Adrenal gland (tissue), 9 donors: ENCODE measurements at regions not wholly inside any gene's neighbourhood (a gene's known extent, or its start where the extent isn't known, plus 50 kb on each side); places are given as distances from the start of the nearest gene placed in this dataset.

Source experiments
- DNase-seq, 7 donors: peaks; one replicate each; pipeline ENCODE4 v3.0.0-alpha.2; 2019 to 2020
- H3K27ac ChIP-seq, 5 donors: fragments of 200-600 bp; sonication (generic) in 4 of 5; 1 replicate in 3 of 5; 2 replicates in 2 of 5; pipeline versions ENCODE4 v1.5.1 to v1.8.0; 2016 to 2020; ENCODE audit warnings: mild to moderate bottlenecking in 1 of 5
- H3K27me3 ChIP-seq: fragments of 200-600 bp; 2 replicates; pipeline ENCODE4 v1.8.0; 2021
- H3K36me3 ChIP-seq, 2 donors: fragments of 200-600 bp; replicated peaks in 1 of 2; 1 replicate in 1 of 2; 2 replicates in 1 of 2; pipeline versions ENCODE4 v1.5.1 to v1.8.0; 2018 to 2022
- H3K4me1 ChIP-seq, 2 donors: fragments of 200-600 bp; replicated peaks in 1 of 2; 1 replicate in 1 of 2; 2 replicates in 1 of 2; pipeline versions ENCODE4 v1.5.1 to v1.8.0; 2018 to 2021
- H3K4me3 ChIP-seq, 4 donors: fragments of 200-600 bp; sonication (generic) in 3 of 4; one replicate each; pipeline ENCODE4 v1.5.1; 2016 to 2018
- H3K9me3 ChIP-seq, 3 donors: fragments of 200-600 bp; sonication (generic) in 1 of 3; replicated peaks in 1 of 3; 1 replicate in 2 of 3; 2 replicates in 1 of 3; pipeline versions ENCODE4 v1.5.1 to v1.8.0; 2016 to 2021
- POLR2A ChIP-seq, 2 donors: fragments of 450-650 bp; IDR thresholded peaks; one replicate each; pipeline ENCODE4 v1.6.1; 2017; ENCODE audit warnings: antibody characterized with exemption in 2 of 2, mild to moderate bottlenecking in 2 of 2, moderate library complexity in 1 of 2
- WGBS, 4 donors: extraction: QIAGEN DNeasy Blood & Tissue Kit in 2 of 4; methylation state at CpG; one replicate each; pipeline versions ENCODE4 v1.1.5 to v1.1.7; 2013 to 2017; 5-methylcytosine and 5-hydroxymethylcytosine counted together
- intact Hi-C, 2 donors: fragments of 100-400 bp; cut with DNase I; formaldehyde crosslinking; loops; one replicate each; pipeline versions ENCODE4 v1.14.1 to v1.15.0; 2022 to 2023
- TF ChIP-seq, protein P1 (sequence below), 6 experiments: fragments of 450-650 bp in 4 of 6; fragments of 200-600 bp in 2 of 6; sonication (generic) in 1 of 6; IDR thresholded peaks; 1 replicate in 5 of 6; 2 replicates in 1 of 6; pipeline versions ENCODE4 v1.5.1 to v1.8.0; 2016 to 2021; ENCODE audit warnings: antibody characterized with exemption in 6 of 6, mild to moderate bottlenecking in 2 of 6, moderate library complexity in 1 of 6
- donor health status: healthy with polysubstance abuse.
- donor health status: Bipolar disorder and iron deficiency.
- donor health status: DM: yes; HTN: yes; CAD: no.
- donor health status: DM: no; HTN: no; CAD: no.
- donor health status: DM: no; HTN: no; CAD: no.

DNA sequence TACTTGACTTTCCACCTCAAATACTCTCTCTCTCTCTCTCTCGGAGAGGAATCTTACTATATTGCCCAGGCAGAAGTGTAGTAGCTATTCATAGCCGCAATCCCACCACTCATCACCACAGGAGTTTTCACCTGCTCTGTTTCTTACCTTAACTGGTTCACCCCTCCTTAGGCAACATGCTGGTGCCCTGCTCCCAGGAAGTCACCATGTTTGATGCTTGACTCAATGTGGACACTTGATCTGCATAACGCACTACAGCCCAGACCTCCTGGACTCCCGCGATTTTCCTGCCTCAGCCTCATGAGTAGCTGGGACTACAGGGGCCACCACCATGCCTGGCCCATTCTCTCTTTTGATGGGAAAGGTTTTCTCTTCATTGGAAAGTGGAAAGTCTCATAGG, 271.8 kb downstream of the FBXW7 start:
- Histone ChIP-seq H3K36me3 (no peaks in the 10 kb centered on the region), H3K27me3 (no peaks in the 10 kb centered on the region), H3K4me3 (no peak overlapping the region), H3K9me3 (peaks cover 0 to 6% (median 0%) of the 10 kb centered on the region in 3 donors), H3K27ac (no peak overlapping the region), H3K4me1 (no peaks in the 10 kb centered on the region)
- no peak for TF ChIP-seq POLR2A (IDR thresholded peaks at IDR 0.05)
- TF ChIP-seq, protein P1, sequence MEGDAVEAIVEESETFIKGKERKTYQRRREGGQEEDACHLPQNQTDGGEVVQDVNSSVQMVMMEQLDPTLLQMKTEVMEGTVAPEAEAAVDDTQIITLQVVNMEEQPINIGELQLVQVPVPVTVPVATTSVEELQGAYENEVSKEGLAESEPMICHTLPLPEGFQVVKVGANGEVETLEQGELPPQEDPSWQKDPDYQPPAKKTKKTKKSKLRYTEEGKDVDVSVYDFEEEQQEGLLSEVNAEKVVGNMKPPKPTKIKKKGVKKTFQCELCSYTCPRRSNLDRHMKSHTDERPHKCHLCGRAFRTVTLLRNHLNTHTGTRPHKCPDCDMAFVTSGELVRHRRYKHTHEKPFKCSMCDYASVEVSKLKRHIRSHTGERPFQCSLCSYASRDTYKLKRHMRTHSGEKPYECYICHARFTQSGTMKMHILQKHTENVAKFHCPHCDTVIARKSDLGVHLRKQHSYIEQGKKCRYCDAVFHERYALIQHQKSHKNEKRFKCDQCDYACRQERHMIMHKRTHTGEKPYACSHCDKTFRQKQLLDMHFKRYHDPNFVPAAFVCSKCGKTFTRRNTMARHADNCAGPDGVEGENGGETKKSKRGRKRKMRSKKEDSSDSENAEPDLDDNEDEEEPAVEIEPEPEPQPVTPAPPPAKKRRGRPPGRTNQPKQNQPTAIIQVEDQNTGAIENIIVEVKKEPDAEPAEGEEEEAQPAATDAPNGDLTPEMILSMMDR (IDR thresholded peaks at IDR 0.05) = no peak
- DNase-seq = no peak
- 87 to 94% (median 91%) methylated on average over 5 of the region's 5 CpGs for WGBS, 4 donors
- intact Hi-C loops = no loop called here

DNA sequence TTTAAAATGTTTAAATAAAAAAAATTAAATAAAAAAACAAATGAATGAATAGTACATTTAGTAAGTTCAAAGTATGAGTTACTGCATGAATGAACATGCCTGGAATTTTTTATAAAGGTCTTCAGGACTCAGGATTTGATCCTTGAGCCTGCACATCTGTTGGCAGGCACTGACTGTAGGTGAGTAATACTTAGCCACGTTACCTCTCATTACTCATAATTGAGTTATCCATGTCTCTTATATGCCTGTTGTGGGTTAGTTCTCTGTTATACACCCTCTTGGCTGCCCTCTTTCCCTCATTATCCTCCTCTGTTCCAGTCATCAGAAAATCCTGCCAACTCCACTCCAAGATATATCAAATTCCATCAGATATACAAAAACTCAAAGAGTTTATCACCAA, 276.0 kb downstream of the FBXW7 start:
- 32 to 52% (median 42%) methylated on average over 1 of the region's 1 CpG for WGBS, 4 donors
- no peak overlapping the region for H3K27ac ChIP-seq
- peaks cover 0 to 9% (median 0%) of the 10 kb centered on the region in 3 donors for H3K9me3 ChIP-seq
- H3K27me3 ChIP-seq = no peaks in the 10 kb centered on the region
- no peak overlapping the region for H3K4me3 ChIP-seq
- H3K4me1 ChIP-seq = no peaks in the 10 kb centered on the region
- no peak for TF ChIP-seq POLR2A (IDR thresholded peaks at IDR 0.05)
- TF ChIP-seq, protein P1 (IDR thresholded peaks at IDR 0.05) = no peak
- H3K36me3 ChIP-seq = no peaks in the 10 kb centered on the region
- DNase-seq = no peak
- intact Hi-C loops = no loop called here

DNA sequence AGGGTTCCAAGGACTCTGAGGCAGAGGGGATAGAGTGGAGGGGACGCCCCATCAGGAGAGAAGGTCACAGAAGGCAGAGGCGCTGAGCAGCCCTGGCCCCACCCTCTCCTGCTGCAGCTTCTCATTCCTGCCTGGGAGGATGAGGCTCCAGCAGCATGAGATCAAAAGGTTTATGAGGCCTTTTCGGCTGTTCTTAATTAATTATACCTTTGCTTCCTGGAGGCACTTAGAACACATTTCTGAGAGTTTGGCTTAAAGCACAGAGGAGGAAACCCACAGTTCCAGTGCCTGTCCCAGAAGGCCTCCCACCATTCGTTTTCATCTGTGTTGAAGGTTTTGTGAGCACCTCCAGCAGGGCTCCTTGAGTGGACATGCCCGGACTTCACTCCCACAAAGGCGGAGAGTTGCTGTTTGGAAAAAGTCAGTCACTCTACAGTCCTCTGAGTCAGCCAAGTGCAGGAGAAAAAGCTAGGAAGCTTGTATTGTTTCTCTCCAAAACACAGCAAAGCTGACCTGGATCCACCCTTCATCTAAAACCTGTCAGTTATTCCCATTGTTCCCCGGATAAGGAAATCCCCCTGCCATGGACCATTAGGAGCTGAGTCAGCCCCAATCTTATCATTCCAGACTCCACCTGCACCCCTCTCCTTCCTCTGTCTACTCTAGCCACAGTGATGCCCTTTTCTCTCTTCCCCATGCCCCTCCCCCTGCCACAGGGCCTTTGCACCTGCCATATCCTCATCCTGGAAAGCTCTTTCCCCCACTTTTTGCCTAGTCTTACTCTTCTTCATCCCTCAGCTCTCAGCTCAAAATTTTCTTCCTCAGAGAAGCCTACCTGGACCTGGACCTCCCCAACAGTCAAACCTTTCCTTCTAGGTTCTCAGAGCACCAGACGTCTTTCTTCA, 276.8 kb downstream of the FBXW7 start:
- intact Hi-C loops = no loop called here
- Histone ChIP-seq H3K36me3 (no peaks in the 10 kb centered on the region), H3K27me3 (no peaks in the 10 kb centered on the region), H3K4me3 (no peak overlapping the region), H3K4me1 (no peaks in the 10 kb centered on the region), H3K27ac (no peak overlapping the region), H3K9me3 (peaks cover 0 to 10% (median 0%) of the 10 kb centered on the region in 3 donors)
- TF ChIP-seq, protein P1 (IDR thresholded peaks at IDR 0.05) = no peak
- WGBS, 4 donors = 60 to 71% (median 64%) methylated on average over 8 of the region's 8 CpGs
- DNase-seq = no peak

DNA sequence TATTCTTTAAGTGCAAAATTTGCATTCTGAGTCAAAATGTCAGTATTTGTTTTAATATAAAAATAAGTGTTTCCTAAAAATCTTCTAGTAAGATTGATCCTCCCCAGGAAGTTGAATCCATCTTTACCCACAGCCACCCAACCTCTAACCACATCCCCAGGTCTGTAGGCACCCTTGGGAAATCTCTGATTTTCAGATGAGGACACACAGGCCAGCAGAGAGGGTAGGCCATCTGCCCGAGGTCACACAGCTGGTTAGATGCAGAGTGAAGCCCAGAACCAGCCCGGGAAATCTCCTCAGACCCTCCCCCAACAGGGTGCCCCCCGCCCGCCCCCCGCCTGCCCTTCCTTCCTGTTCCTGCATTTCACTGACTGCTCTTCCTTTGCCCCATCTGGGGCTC, 277.5 kb downstream of the FBXW7 start:
- Histone ChIP-seq H3K27me3 (no peaks in the 10 kb centered on the region), H3K4me3 (no peak overlapping the region), H3K4me1 (no peaks in the 10 kb centered on the region), H3K9me3 (peaks cover 0 to 10% (median 0%) of the 10 kb centered on the region in 3 donors), H3K36me3 (no peaks in the 10 kb centered on the region), H3K27ac (no peak overlapping the region)
- no peak for DNase-seq
- WGBS, 4 donors = 17 to 68% (median 67%) methylated on average over 2 to 5 of the region's 5 CpGs; no CpG with 5 or more reads in 1 of the 4 donors
- intact Hi-C loops = no loop called here
- no peak for TF ChIP-seq POLR2A (IDR thresholded peaks at IDR 0.05)
- TF ChIP-seq, protein P1 (IDR thresholded peaks at IDR 0.05) = no peak
